NAMALWA (cell line): ENCODE measurements at regions not wholly inside any gene's neighbourhood (a gene's known extent, or its start where the extent isn't known, plus 50 kb on each side); places are given as distances from the start of the nearest gene placed in this dataset.

Source experiments
- DNase-seq: peaks from one replicate; pipeline ENCODE4 v3.0.0-alpha.2; 2015; ENCODE audit warnings: low spot score

GRCh38 chr10:132135053-132135872, 51.5 kb upstream of the DPYSL4 start:
- DNase-seq, result no peak

- DNase-seq, result no peak
Measured at GRCh38 chr10:132136097-132136521, 50.6 kb upstream of the DPYSL4 start.

GRCh38 chr10:132136689-132137088, 50.1 kb upstream of the DPYSL4 start:
- peak; percentile 28 for DNase-seq
